ENCODE measurements at regions not wholly inside any gene's neighbourhood (a gene's known extent, or its start where the extent isn't known, plus 50 kb on each side); places are given as distances from the start of the nearest gene placed in this dataset.

DNA sequence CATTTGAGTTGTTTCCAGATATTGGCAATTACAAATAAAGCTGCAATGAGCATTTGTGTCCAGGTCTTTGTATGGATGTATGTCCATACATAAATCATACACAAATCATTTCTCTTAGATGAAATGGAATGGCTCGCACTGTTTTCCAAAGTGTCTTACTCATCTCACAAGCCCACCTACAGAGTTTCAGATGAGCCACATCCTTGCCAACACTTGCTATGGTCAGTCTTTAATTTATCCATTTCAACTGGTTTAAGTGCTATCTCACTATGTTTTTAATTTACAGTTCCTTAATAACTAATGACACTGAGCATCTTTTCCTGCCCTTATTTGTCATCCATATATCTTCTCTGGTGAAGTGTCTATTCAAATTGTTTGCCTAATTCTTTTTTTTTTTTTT lies 132.9 kb upstream of the DIO3 start:
- TF ChIP-seq, protein P1, sequence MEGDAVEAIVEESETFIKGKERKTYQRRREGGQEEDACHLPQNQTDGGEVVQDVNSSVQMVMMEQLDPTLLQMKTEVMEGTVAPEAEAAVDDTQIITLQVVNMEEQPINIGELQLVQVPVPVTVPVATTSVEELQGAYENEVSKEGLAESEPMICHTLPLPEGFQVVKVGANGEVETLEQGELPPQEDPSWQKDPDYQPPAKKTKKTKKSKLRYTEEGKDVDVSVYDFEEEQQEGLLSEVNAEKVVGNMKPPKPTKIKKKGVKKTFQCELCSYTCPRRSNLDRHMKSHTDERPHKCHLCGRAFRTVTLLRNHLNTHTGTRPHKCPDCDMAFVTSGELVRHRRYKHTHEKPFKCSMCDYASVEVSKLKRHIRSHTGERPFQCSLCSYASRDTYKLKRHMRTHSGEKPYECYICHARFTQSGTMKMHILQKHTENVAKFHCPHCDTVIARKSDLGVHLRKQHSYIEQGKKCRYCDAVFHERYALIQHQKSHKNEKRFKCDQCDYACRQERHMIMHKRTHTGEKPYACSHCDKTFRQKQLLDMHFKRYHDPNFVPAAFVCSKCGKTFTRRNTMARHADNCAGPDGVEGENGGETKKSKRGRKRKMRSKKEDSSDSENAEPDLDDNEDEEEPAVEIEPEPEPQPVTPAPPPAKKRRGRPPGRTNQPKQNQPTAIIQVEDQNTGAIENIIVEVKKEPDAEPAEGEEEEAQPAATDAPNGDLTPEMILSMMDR (IDR thresholded peaks at IDR 0.05): no peak
- TF ChIP-seq EP300 (IDR thresholded peaks at IDR 0.05): no peak
- no peak for TF ChIP-seq POLR2A (IDR thresholded peaks at IDR 0.05)

Measured in suprapubic skin (tissue), 3 donors.